ENCODE measurements at regions not wholly inside any gene's neighbourhood (a gene's known extent, or its start where the extent isn't known, plus 50 kb on each side); places are given as distances from the start of the nearest gene placed in this dataset.

GRCh38 chr5:159752622-159753275, 163.5 kb upstream of the ADRA1B start:
- no peak for DNase-seq (ENCODE audit: low read depth)

- no peak for DNase-seq (ENCODE audit: low read depth)
Measured at GRCh38 chr5:159758189-159758588, 158.1 kb upstream of the ADRA1B start.

- no peak for DNase-seq (ENCODE audit: low read depth)
Measured at GRCh38 chr5:159759791-159760290, 156.4 kb upstream of the ADRA1B start.

GRCh38 chr5:159762921-159763320, 153.4 kb upstream of the ADRA1B start:
- no peak for DNase-seq (ENCODE audit: low read depth)

- no peak for DNase-seq (ENCODE audit: low read depth)
Measured at GRCh38 chr5:159763562-159763961, 152.7 kb upstream of the ADRA1B start.

- no peak for DNase-seq (ENCODE audit: low read depth)
Measured at GRCh38 chr5:159764283-159765134, 151.8 kb upstream of the ADRA1B start.

- no peak for DNase-seq (ENCODE audit: low read depth)
Measured at GRCh38 chr5:159765135-159765433, 151.2 kb upstream of the ADRA1B start.

- DNase-seq (ENCODE audit: low read depth), result no peak
Measured at GRCh38 chr5:159765760-159766517, 150.3 kb upstream of the ADRA1B start.

- DNase-seq (ENCODE audit: low read depth), result no peak
Measured at GRCh38 chr5:159768243-159768642, 148.0 kb upstream of the ADRA1B start.

GRCh38 chr5:159772698-159773061, 143.6 kb upstream of the ADRA1B start:
- DNase-seq (ENCODE audit: low read depth), result no peak

GRCh38 chr5:159773062-159773924, 143.0 kb upstream of the ADRA1B start:
- no peak for DNase-seq (ENCODE audit: low read depth)

GRCh38 chr5:159774476-159775031, 141.7 kb upstream of the ADRA1B start:
- no peak for DNase-seq (ENCODE audit: low read depth)

- DNase-seq (ENCODE audit: low read depth), result no peak
Measured at GRCh38 chr5:159775890-159776289, 140.4 kb upstream of the ADRA1B start.

- no peak for DNase-seq (ENCODE audit: low read depth)
Measured at GRCh38 chr5:159777049-159777660, 139.1 kb upstream of the ADRA1B start.

GRCh38 chr5:159779481-159779880, 136.8 kb upstream of the ADRA1B start:
- no peak for DNase-seq (ENCODE audit: low read depth)

GRCh38 chr5:159780246-159780645, 136.0 kb upstream of the ADRA1B start:
- DNase-seq (ENCODE audit: low read depth), result no peak

- DNase-seq (ENCODE audit: low read depth), result no peak
Measured at GRCh38 chr5:159781626-159782157, 134.6 kb upstream of the ADRA1B start.

GRCh38 chr5:159782197-159782994, 133.9 kb upstream of the ADRA1B start:
- no peak for DNase-seq (ENCODE audit: low read depth)

- DNase-seq (ENCODE audit: low read depth), result no peak
Measured at GRCh38 chr5:159782995-159783300, 133.3 kb upstream of the ADRA1B start.

- DNase-seq (ENCODE audit: low read depth), result no peak
Measured at GRCh38 chr5:159783726-159784247, 132.5 kb upstream of the ADRA1B start.
